Gastroesophageal sphincter (tissue), 3 donors: ENCODE measurements at regions not wholly inside any gene's neighbourhood (a gene's known extent, or its start where the extent isn't known, plus 50 kb on each side); places are given as distances from the start of the nearest gene placed in this dataset.

Experiments used
- EP300 ChIP-seq: sonication (generic); formaldehyde crosslinking; IDR thresholded peaks from one replicate; pipeline ENCODE4 v1.6.1; 2017; ENCODE audit warnings: antibody characterized with exemption, mild to moderate bottlenecking
- POLR2A ChIP-seq, 2 donors: fragments of 450-650 bp; IDR thresholded peaks; one replicate each; pipeline ENCODE4 v1.6.1; 2017; ENCODE audit warnings: antibody characterized with exemption in 2 of 2, mild to moderate bottlenecking in 2 of 2, moderate library complexity in 1 of 2
- POLR2AphosphoS5 ChIP-seq: sonication (generic); formaldehyde crosslinking; IDR thresholded peaks from one replicate; pipeline ENCODE4 v1.6.1; 2017; ENCODE audit warnings: antibody characterized with exemption
- TF ChIP-seq, protein P1 (sequence below), 4 experiments: fragments of 200-600 bp in 2 of 4; fragments of 450-650 bp in 2 of 4; sonication (generic) in 1 of 4; IDR thresholded peaks; one replicate each; pipeline ENCODE4 v1.5.1; 2017 to 2019; ENCODE audit warnings: antibody characterized with exemption in 4 of 4, mild to moderate bottlenecking in 2 of 4, moderate library complexity in 2 of 4

DNA sequence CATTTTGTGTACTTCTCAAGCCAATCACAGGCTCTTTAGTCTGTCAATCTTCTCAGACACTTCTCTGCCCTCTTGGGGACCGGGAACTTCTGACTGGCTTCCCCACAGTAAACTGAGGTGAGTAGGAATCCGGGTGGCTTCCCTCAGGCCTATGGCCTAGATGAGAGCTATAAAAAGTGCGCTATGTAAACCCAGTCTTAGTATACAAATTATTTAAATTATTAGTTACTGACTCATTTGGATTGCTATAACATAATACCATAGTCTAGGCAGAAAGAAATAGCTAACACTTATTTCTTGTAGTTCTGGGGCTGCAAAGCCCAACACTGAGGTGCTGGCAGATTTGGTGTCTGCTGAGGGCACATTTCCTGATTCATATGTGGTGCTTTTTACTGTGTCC, 109.2 kb upstream of the MCHR2 start:
- TF ChIP-seq POLR2A (IDR thresholded peaks at IDR 0.05) (no peak), EP300 (no peak), POLR2AphosphoS5 (no peak)
- TF ChIP-seq, protein P1, sequence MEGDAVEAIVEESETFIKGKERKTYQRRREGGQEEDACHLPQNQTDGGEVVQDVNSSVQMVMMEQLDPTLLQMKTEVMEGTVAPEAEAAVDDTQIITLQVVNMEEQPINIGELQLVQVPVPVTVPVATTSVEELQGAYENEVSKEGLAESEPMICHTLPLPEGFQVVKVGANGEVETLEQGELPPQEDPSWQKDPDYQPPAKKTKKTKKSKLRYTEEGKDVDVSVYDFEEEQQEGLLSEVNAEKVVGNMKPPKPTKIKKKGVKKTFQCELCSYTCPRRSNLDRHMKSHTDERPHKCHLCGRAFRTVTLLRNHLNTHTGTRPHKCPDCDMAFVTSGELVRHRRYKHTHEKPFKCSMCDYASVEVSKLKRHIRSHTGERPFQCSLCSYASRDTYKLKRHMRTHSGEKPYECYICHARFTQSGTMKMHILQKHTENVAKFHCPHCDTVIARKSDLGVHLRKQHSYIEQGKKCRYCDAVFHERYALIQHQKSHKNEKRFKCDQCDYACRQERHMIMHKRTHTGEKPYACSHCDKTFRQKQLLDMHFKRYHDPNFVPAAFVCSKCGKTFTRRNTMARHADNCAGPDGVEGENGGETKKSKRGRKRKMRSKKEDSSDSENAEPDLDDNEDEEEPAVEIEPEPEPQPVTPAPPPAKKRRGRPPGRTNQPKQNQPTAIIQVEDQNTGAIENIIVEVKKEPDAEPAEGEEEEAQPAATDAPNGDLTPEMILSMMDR (IDR thresholded peaks at IDR 0.05): no peak
